Upper lobe of left lung (tissue), 6 donors: ENCODE measurements at regions not wholly inside any gene's neighbourhood (a gene's known extent, or its start where the extent isn't known, plus 50 kb on each side); places are given as distances from the start of the nearest gene placed in this dataset.

ENCODE experiments used
- ATAC-seq, 2 donors: fragments of 200-7000 bp; cut with Tn5 transposase; one replicate each; pipeline ENCODE4 v1.9.1; 2022; ENCODE audit warnings: mild to moderate bottlenecking in 2 of 2, moderate library complexity in 2 of 2; ENCODE audit not compliant: low FRiP score in 2 of 2
- DNase-seq, 2 donors: peaks; one replicate each; pipeline ENCODE4 v3.0.0-alpha.2; 2019 to 2020
- H3K27ac ChIP-seq, 4 donors: fragments of 200-600 bp; sonication (generic); one replicate each; pipeline ENCODE4 v1.5.1; 2016 to 2019
- H3K27me3 ChIP-seq, 4 donors: fragments of 200-600 bp; sonication (generic); one replicate each; pipeline ENCODE4 v1.5.1; 2017 to 2019
- H3K36me3 ChIP-seq, 4 donors: fragments of 200-600 bp; sonication (generic); one replicate each; pipeline ENCODE4 v1.5.1; 2016 to 2019
- H3K4me1 ChIP-seq, 4 donors: fragments of 200-600 bp; sonication (generic); one replicate each; pipeline ENCODE4 v1.5.1; 2018 to 2019
- H3K4me3 ChIP-seq, 4 donors: fragments of 200-600 bp; sonication (generic); one replicate each; pipeline ENCODE4 v1.5.1; 2017 to 2019; ENCODE audit warnings: mild to moderate bottlenecking in 2 of 4, moderate library complexity in 1 of 4
- H3K9me3 ChIP-seq, 4 donors: fragments of 200-600 bp; sonication (generic); one replicate each; pipeline ENCODE4 v1.5.1; 2018 to 2019
- EP300 ChIP-seq, 4 donors: sonication (generic); formaldehyde crosslinking; IDR thresholded peaks; one replicate each; pipeline ENCODE4 v1.5.1; 2017; ENCODE audit warnings: antibody characterized with exemption in 4 of 4, control low read depth in 2 of 4
- POLR2A ChIP-seq, 4 donors: fragments of 450-650 bp; IDR thresholded peaks; one replicate each; pipeline ENCODE4 v1.5.1; 2016 to 2017; ENCODE audit warnings: antibody characterized with exemption in 4 of 4, mild to moderate bottlenecking in 2 of 4
- POLR2AphosphoS5 ChIP-seq, 2 donors: sonication (generic); formaldehyde crosslinking; IDR thresholded peaks; one replicate each; pipeline ENCODE4 v1.5.1; 2017; ENCODE audit warnings: antibody characterized with exemption in 2 of 2
- WGBS, 2 donors: methylation state at CpG; one replicate each; pipeline ENCODE4 v1.1.5; 2017 to 2018; 5-methylcytosine and 5-hydroxymethylcytosine counted together
- TF ChIP-seq, protein P1 (sequence below), 6 experiments: fragments of 450-650 bp in 4 of 6; fragments of 200-600 bp in 2 of 6; sonication (generic) in 2 of 6; IDR thresholded peaks; one replicate each; pipeline ENCODE4 v1.5.1; 2016 to 2019; ENCODE audit warnings: antibody characterized with exemption in 6 of 6
- donor health status: DM: no; HTN: no; CAD: no; lungs with moderate emphysema.
- donor health status: DM: no; HTN: yes; CAD: no; lungs with severe emphysema.

- no peak for ATAC-seq
- 67 to 85% methylated on average over 1 of the region's 1 CpG for WGBS, 2 donors
Measured at GRCh38 chr3:30397030-30397429, 209.4 kb upstream of the TGFBR2 start.

GRCh38 chr3:30399394-30400181, 206.8 kb upstream of the TGFBR2 start:
- Histone ChIP-seq H3K9me3 (no peaks in the 10 kb centered on the region), H3K4me3 (no peak overlapping the region), H3K4me1 (peaks cover 0 to 19% (median 7%) of the 10 kb centered on the region in 4 donors), H3K27me3 (no peaks in the 10 kb centered on the region), H3K36me3 (no peaks in the 10 kb centered on the region), H3K27ac (no peak overlapping the region)
- no peak for DNase-seq
- 86 to 88% methylated on average over 2 of the region's 2 CpGs for WGBS, 2 donors
- no peak for TF ChIP-seq EP300 (IDR thresholded peaks at IDR 0.05)
- TF ChIP-seq, protein P1, sequence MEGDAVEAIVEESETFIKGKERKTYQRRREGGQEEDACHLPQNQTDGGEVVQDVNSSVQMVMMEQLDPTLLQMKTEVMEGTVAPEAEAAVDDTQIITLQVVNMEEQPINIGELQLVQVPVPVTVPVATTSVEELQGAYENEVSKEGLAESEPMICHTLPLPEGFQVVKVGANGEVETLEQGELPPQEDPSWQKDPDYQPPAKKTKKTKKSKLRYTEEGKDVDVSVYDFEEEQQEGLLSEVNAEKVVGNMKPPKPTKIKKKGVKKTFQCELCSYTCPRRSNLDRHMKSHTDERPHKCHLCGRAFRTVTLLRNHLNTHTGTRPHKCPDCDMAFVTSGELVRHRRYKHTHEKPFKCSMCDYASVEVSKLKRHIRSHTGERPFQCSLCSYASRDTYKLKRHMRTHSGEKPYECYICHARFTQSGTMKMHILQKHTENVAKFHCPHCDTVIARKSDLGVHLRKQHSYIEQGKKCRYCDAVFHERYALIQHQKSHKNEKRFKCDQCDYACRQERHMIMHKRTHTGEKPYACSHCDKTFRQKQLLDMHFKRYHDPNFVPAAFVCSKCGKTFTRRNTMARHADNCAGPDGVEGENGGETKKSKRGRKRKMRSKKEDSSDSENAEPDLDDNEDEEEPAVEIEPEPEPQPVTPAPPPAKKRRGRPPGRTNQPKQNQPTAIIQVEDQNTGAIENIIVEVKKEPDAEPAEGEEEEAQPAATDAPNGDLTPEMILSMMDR (IDR thresholded peaks at IDR 0.05), result no peak
- TF ChIP-seq POLR2AphosphoS5 (IDR thresholded peaks at IDR 0.05), result no peak
- TF ChIP-seq POLR2A (IDR thresholded peaks at IDR 0.05), result no peak
- no peak for ATAC-seq

More at GRCh38 chr3:30397030-30397429, 209.4 kb upstream of the TGFBR2 start:
- no peak overlapping the region for H3K4me3 ChIP-seq
- H3K9me3 ChIP-seq, result no peaks in the 10 kb centered on the region
- no peaks in the 10 kb centered on the region for H3K27me3 ChIP-seq
- H3K36me3 ChIP-seq, result no peaks in the 10 kb centered on the region
- peaks cover 0 to 16% (median 7%) of the 10 kb centered on the region in 4 donors for H3K4me1 ChIP-seq
- no peak overlapping the region for H3K27ac ChIP-seq
- TF ChIP-seq POLR2AphosphoS5 (IDR thresholded peaks at IDR 0.05) (no peak), POLR2A (IDR thresholded peaks at IDR 0.05) (no peak), EP300 (IDR thresholded peaks at IDR 0.05) (no peak)
- TF ChIP-seq, protein P1 (IDR thresholded peaks at IDR 0.05), result no peak
- no peak for DNase-seq

DNA sequence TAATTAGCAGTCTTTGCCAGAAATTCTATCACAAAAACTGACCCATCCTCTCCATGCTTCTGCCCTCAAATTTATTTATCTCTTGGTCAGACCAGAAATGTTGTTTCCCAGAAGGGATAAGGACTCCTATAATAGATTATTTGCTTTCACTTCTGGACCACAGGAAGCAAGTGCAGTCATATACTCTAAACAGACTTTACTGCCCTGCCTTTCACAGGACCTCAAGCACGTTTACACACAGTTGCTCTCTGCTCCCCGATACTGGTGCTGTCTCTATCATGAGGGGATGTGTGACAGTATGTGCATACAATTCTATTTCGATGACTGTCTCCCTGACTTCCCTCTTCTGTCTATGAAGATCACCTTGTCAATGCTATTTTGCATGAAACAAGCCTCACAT, 205.5 kb upstream of the TGFBR2 start:
- Histone ChIP-seq H3K4me3 (no peak overlapping the region), H3K9me3 (no peaks in the 10 kb centered on the region), H3K27ac (peak overlapping the region in 3 of 4 donors; percentile 4 to 71 (median 37)), H3K36me3 (no peaks in the 10 kb centered on the region), H3K4me1 (peaks cover 0 to 19% (median 7%) of the 10 kb centered on the region in 4 donors), H3K27me3 (no peaks in the 10 kb centered on the region)
- ATAC-seq (no peak), DNase-seq (no peak)
- no peak for TF ChIP-seq POLR2AphosphoS5 (IDR thresholded peaks at IDR 0.05)
- no peak for TF ChIP-seq EP300 (IDR thresholded peaks at IDR 0.05)
- TF ChIP-seq POLR2A (IDR thresholded peaks at IDR 0.05), result no peak
- TF ChIP-seq, protein P1 (IDR thresholded peaks at IDR 0.05), result no peak
- 49 to 59% methylated on average over 3 of the region's 3 CpGs for WGBS, 2 donors

GRCh38 chr3:30401971-30402370, 204.4 kb upstream of the TGFBR2 start:
- Histone ChIP-seq H3K9me3 (no peaks in the 10 kb centered on the region), H3K36me3 (no peaks in the 10 kb centered on the region), H3K27ac (no peak overlapping the region), H3K4me3 (no peak overlapping the region), H3K27me3 (no peaks in the 10 kb centered on the region), H3K4me1 (peaks cover 0 to 19% (median 6%) of the 10 kb centered on the region in 4 donors)
- peak in 1 of 2 donors; percentile 53 for ATAC-seq
- DNase-seq, result no peak
- TF ChIP-seq POLR2A (IDR thresholded peaks at IDR 0.05) (no peak), POLR2AphosphoS5 (IDR thresholded peaks at IDR 0.05) (no peak), EP300 (IDR thresholded peaks at IDR 0.05) (no peak)
- TF ChIP-seq, protein P1 (IDR thresholded peaks at IDR 0.05), result no peak

GRCh38 chr3:30407651-30408050, 198.8 kb upstream of the TGFBR2 start:
- H3K9me3 ChIP-seq, result peaks cover 0 to 5% (median 2%) of the 10 kb centered on the region in 4 donors
- H3K36me3 ChIP-seq, result no peaks in the 10 kb centered on the region
- no peak for DNase-seq
- no peak for ATAC-seq
- WGBS, 2 donors, result 87 to 98% methylated on average over 2 of the region's 2 CpGs
- H3K27ac ChIP-seq, result no peak overlapping the region
- no peak overlapping the region for H3K4me3 ChIP-seq
- no peaks in the 10 kb centered on the region for H3K4me1 ChIP-seq
- no peaks in the 10 kb centered on the region for H3K27me3 ChIP-seq
- TF ChIP-seq EP300 (IDR thresholded peaks at IDR 0.05) (no peak), POLR2AphosphoS5 (IDR thresholded peaks at IDR 0.05) (no peak), POLR2A (IDR thresholded peaks at IDR 0.05) (no peak)
- TF ChIP-seq, protein P1 (IDR thresholded peaks at IDR 0.05), result no peak
